Upper lobe of right lung (tissue), 1 donor: ENCODE measurements at regions not wholly inside any gene's neighbourhood (a gene's known extent, or its start where the extent isn't known, plus 50 kb on each side); places are given as distances from the start of the nearest gene placed in this dataset.
"Not testable (repeated sequence)": the region's sequence is repeated elsewhere in the genome, so short reads cannot be mapped to it uniquely, and the experiment has no call there.

Source experiments
- ATAC-seq: fragments of 200-7000 bp; cut with Tn5 transposase; one replicate; pipeline ENCODE4 v1.9.1; 2020; ENCODE audit warnings: mild to moderate bottlenecking, moderate library complexity
- DNase-seq: peaks from one replicate; pipeline ENCODE4 v3.0.0-alpha.2; 2020
- H3K27ac ChIP-seq: fragments of 200-600 bp; one replicate; pipeline ENCODE4 v1.8.0; 2022
- H3K27me3 ChIP-seq: fragments of 200-600 bp; one replicate; pipeline ENCODE4 v1.8.0; 2022; ENCODE audit warnings: mild to moderate bottlenecking
- H3K36me3 ChIP-seq: fragments of 200-600 bp; one replicate; pipeline ENCODE4 v1.8.0; 2022
- H3K4me1 ChIP-seq: fragments of 200-600 bp; one replicate; pipeline ENCODE4 v1.8.0; 2022
- H3K4me3 ChIP-seq: fragments of 200-600 bp; one replicate; pipeline ENCODE4 v1.8.0; 2022; ENCODE audit warnings: mild to moderate bottlenecking
- H3K9me3 ChIP-seq: fragments of 200-600 bp; one replicate; pipeline ENCODE4 v1.8.0; 2022
- CTCF ChIP-seq: fragments of 200-600 bp; IDR thresholded peaks from one replicate; pipeline ENCODE4 v1.8.0; 2022; ENCODE audit warnings: antibody characterized with exemption
- intact Hi-C: fragments of 100-400 bp; cut with DNase I; formaldehyde crosslinking; loops from one replicate; pipeline ENCODE4 v1.11.0; 2022
- donor health status: DM: no; HTN: yes; CAD: no; lungs with severe emphysema.

GRCh38 chr16:88329726-88330700 lies 52.7 kb upstream of the ZNF469 start:
- Histone ChIP-seq H3K4me1 (no peaks in the 10 kb centered on the region), H3K4me3 (no peak overlapping the region), H3K27me3 (no peaks in the 10 kb centered on the region), H3K36me3 (no peaks in the 10 kb centered on the region), H3K9me3 (no peaks in the 10 kb centered on the region), H3K27ac (no peak overlapping the region)
- TF ChIP-seq CTCF: no peak
- no peak for DNase-seq
- intact Hi-C loops: no loop called here
- no peak for ATAC-seq

- DNase-seq: no peak
- TF ChIP-seq CTCF: no peak
- Histone ChIP-seq H3K4me3 (no peak overlapping the region), H3K9me3 (no peaks in the 10 kb centered on the region), H3K4me1 (no peaks in the 10 kb centered on the region), H3K27me3 (no peaks in the 10 kb centered on the region), H3K27ac (no peak overlapping the region), H3K36me3 (no peaks in the 10 kb centered on the region)
- no peak for ATAC-seq
- intact Hi-C loops: no loop called here
These were observed 51.5 kb upstream of the ZNF469 start for GRCh38 chr16:88330971-88331890.

- Histone ChIP-seq H3K36me3 (no peaks in the 10 kb centered on the region), H3K4me1 (no peaks in the 10 kb centered on the region), H3K27me3 (no peaks in the 10 kb centered on the region), H3K9me3 (no peaks in the 10 kb centered on the region), H3K27ac (no peak overlapping the region), H3K4me3 (no peak overlapping the region)
- ATAC-seq (no peak), DNase-seq (no peak)
- intact Hi-C loops: no loop called here
- no peak for TF ChIP-seq CTCF
These were observed 50.5 kb upstream of the ZNF469 start for GRCh38 chr16:88331989-88332920.

- H3K9me3 ChIP-seq, intact Hi-C loops, ATAC-seq, H3K4me3 ChIP-seq, DNase-seq, H3K4me1 ChIP-seq, H3K27ac ChIP-seq, H3K27me3 ChIP-seq, H3K36me3 ChIP-seq: not testable (repeated sequence)
These were observed 49.6 kb upstream of the ZNF469 start for GRCh38 chr16:88332921-88333825.
